Breast epithelium (tissue), 4 donors: ENCODE measurements at regions not wholly inside any gene's neighbourhood (a gene's known extent, or its start where the extent isn't known, plus 50 kb on each side); places are given as distances from the start of the nearest gene placed in this dataset.

ENCODE experiments used
- DNase-seq, 2 donors: peaks; one replicate each; pipeline ENCODE4 v3.0.0-alpha.2; 2019; ENCODE audit warnings: low spot score in 2 of 2
- H3K27ac ChIP-seq, 2 donors: fragments of 200-600 bp; sonication (generic) in 1 of 2; one replicate each; pipeline ENCODE4 v1.5.1; 2016 to 2019; ENCODE audit warnings: mild to moderate bottlenecking in 1 of 2
- H3K27me3 ChIP-seq, 2 donors: fragments of 200-600 bp; sonication (generic) in 1 of 2; one replicate each; pipeline versions ENCODE4 v1.5.1 to v1.6.0; 2017 to 2019; ENCODE audit warnings: control low read depth in 1 of 2, mild to moderate bottlenecking in 1 of 2
- H3K36me3 ChIP-seq: fragments of 200-600 bp; one replicate; pipeline ENCODE4 v1.5.1; 2019
- H3K4me1 ChIP-seq, 2 donors: fragments of 200-600 bp; sonication (generic); one replicate each; pipeline ENCODE4 v1.5.1; 2016 to 2019; ENCODE audit warnings: control low read depth in 1 of 2
- H3K4me3 ChIP-seq, 3 donors: fragments of 200-600 bp; sonication (generic); 1 replicate in 2 of 3; 2 replicates in 1 of 3; pipeline ENCODE4 v1.5.1; 2016 to 2019; ENCODE audit warnings: mild to moderate bottlenecking in 3 of 3, moderate library complexity in 2 of 3
- H3K9me3 ChIP-seq, 2 donors: fragments of 200-600 bp; sonication (generic) in 1 of 2; one replicate each; pipeline ENCODE4 v1.5.1; 2016 to 2019; ENCODE audit warnings: control low read depth in 1 of 2
- CTCF ChIP-seq, 3 donors: fragments of 450-650 bp; IDR thresholded peaks; one replicate each; pipeline ENCODE4 v1.5.1; 2016 to 2017; ENCODE audit warnings: antibody characterized with exemption in 3 of 3, mild to moderate bottlenecking in 3 of 3, moderate library complexity in 3 of 3
- POLR2A ChIP-seq: fragments of 450-650 bp; IDR thresholded peaks from one replicate; pipeline ENCODE4 v1.6.1; 2016; ENCODE audit warnings: antibody characterized with exemption, mild to moderate bottlenecking, moderate library complexity
- POLR2AphosphoS5 ChIP-seq, 3 donors: sonication (generic); formaldehyde crosslinking; IDR thresholded peaks; one replicate each; pipeline ENCODE4 v1.6.1; 2017; ENCODE audit warnings: antibody characterized with exemption in 3 of 3
- intact Hi-C: fragments of 100-400 bp; cut with DNase I; formaldehyde crosslinking; loops from one replicate; pipeline ENCODE4 v1.15.1; 2023; ENCODE audit warnings: low total_unique reads

- Histone ChIP-seq H3K4me1 (no peaks in the 10 kb centered on the region), H3K27ac (no peak overlapping the region), H3K9me3 (no peaks in the 10 kb centered on the region), H3K27me3 (no peaks in the 10 kb centered on the region), H3K36me3 (no peaks in the 10 kb centered on the region), H3K4me3 (no peak overlapping the region)
- TF ChIP-seq CTCF (IDR thresholded peaks at IDR 0.05) = no peak
- no peak for TF ChIP-seq POLR2AphosphoS5 (IDR thresholded peaks at IDR 0.05)
- no peak for TF ChIP-seq POLR2A
- no peak for DNase-seq
- intact Hi-C loops = no loop called here
These were observed 52.0 kb upstream of the SLIT3 start for GRCh38 chr5:169352901-169353300.

- Histone ChIP-seq H3K27me3 (no peaks in the 10 kb centered on the region), H3K36me3 (no peaks in the 10 kb centered on the region), H3K4me1 (no peaks in the 10 kb centered on the region), H3K9me3 (no peaks in the 10 kb centered on the region), H3K4me3 (no peak overlapping the region), H3K27ac (no peak overlapping the region)
- no peak for DNase-seq
- no peak for TF ChIP-seq POLR2A
- TF ChIP-seq CTCF (IDR thresholded peaks at IDR 0.05) = no peak
- TF ChIP-seq POLR2AphosphoS5 (IDR thresholded peaks at IDR 0.05) = no peak
- intact Hi-C loops = no loop called here
These were observed 50.8 kb upstream of the SLIT3 start for GRCh38 chr5:169351721-169352120.

- intact Hi-C loops = no loop called here
- Histone ChIP-seq H3K4me1 (no peaks in the 10 kb centered on the region), H3K4me3 (no peak overlapping the region), H3K36me3 (no peaks in the 10 kb centered on the region), H3K27me3 (no peaks in the 10 kb centered on the region), H3K9me3 (no peaks in the 10 kb centered on the region), H3K27ac (no peak overlapping the region)
- no peak for TF ChIP-seq CTCF (IDR thresholded peaks at IDR 0.05)
- TF ChIP-seq POLR2A = no peak
- no peak for TF ChIP-seq POLR2AphosphoS5 (IDR thresholded peaks at IDR 0.05)
- peak in 1 of 2 donors; percentile 55 for DNase-seq
These were observed 49.9 kb upstream of the SLIT3 start for GRCh38 chr5:169350759-169351240.
